GM23338 (cell line): ENCODE measurements at regions not wholly inside any gene's neighbourhood (a gene's known extent, or its start where the extent isn't known, plus 50 kb on each side); places are given as distances from the start of the nearest gene placed in this dataset.

Experiments
- ATAC-seq: fragments of 200-7000 bp; cut with Tn5 transposase; 3 replicates; pipeline ENCODE4 v1.9.1; 2020
- DNase-seq: peaks from one replicate; pipeline ENCODE4 v3.0.0-alpha.2; 2015; ENCODE audit warnings: low spot score
- H2AFZ ChIP-seq: fragments of 200-600 bp; sonication (generic); 2 replicates; pipeline ENCODE4 v1.8.0; 2016; ENCODE audit warnings: antibody characterized with exemption, mild to moderate bottlenecking, moderate library complexity
- H3F3A ChIP-seq: fragments of 200-600 bp; sonication (generic); replicated peaks from 2 replicates; pipeline ENCODE4 v1.8.0; 2017; ENCODE audit warnings: antibody characterized with exemption, mixed run types, low read depth
- H3K27ac ChIP-seq: fragments of 200-600 bp; sonication (generic); 2 replicates; pipeline ENCODE4 v1.6.1; 2016; ENCODE audit warnings: low read depth
- H3K27me3 ChIP-seq: fragments of 200-600 bp; sonication (generic); 2 replicates; pipeline ENCODE4 v1.8.0; 2016; ENCODE audit warnings: mild to moderate bottlenecking, mixed run types, moderate library complexity; ENCODE audit not compliant: insufficient read depth
- H3K36me3 ChIP-seq: fragments of 200-600 bp; sonication (generic); 2 replicates; pipeline ENCODE4 v1.8.0; 2016; ENCODE audit warnings: mild to moderate bottlenecking; ENCODE audit not compliant: insufficient read depth
- H3K4me1 ChIP-seq: fragments of 200-600 bp; sonication (generic); 2 replicates; pipeline ENCODE4 v1.8.0; 2016; ENCODE audit warnings: mild to moderate bottlenecking, moderate library complexity; ENCODE audit not compliant: insufficient read depth
- H3K4me2 ChIP-seq: fragments of 200-600 bp; sonication (generic); 2 replicates; pipeline ENCODE4 v1.7.1; 2017; ENCODE audit warnings: mixed run types
- H3K4me3 ChIP-seq: fragments of 200-600 bp; sonication (generic); 2 replicates; pipeline ENCODE4 v1.6.1; 2016; ENCODE audit warnings: mixed run types
- H3K79me2 ChIP-seq: fragments of 200-600 bp; sonication (generic); replicated peaks from 2 replicates; pipeline ENCODE4 v1.8.0; 2017; ENCODE audit warnings: mild to moderate bottlenecking; ENCODE audit not compliant: insufficient read depth
- H3K9me2 ChIP-seq: fragments of 200-600 bp; sonication (generic); 2 replicates; pipeline ENCODE4 v1.8.0; 2017; ENCODE audit not compliant: insufficient read depth
- H4K20me1 ChIP-seq: fragments of 200-600 bp; sonication (generic); replicated peaks from 2 replicates; pipeline ENCODE4 v1.8.0; 2017; ENCODE audit warnings: mild to moderate bottlenecking; ENCODE audit not compliant: insufficient read depth
- H3K27ac Mint-ChIP-seq: 2 replicates; pipeline ENCODE4 v1.8.0; 2020; ENCODE audit warnings: inconsistent platforms, mild to moderate bottlenecking, moderate library complexity, mixed read lengths
- H3K27me3 Mint-ChIP-seq: 3 replicates; pipeline ENCODE4 v1.8.0; 2022; ENCODE audit warnings: low read depth, mild to moderate bottlenecking, moderate library complexity, mixed read lengths, inconsistent platforms; ENCODE audit not compliant: insufficient read depth, poor library complexity
- H3K36me3 Mint-ChIP-seq: 3 replicates; pipeline ENCODE4 v1.8.0; 2021; ENCODE audit warnings: low read depth, mild to moderate bottlenecking, inconsistent platforms, moderate library complexity, mixed read lengths
- H3K4me1 Mint-ChIP-seq: 3 replicates; pipeline ENCODE4 v1.8.0; 2020; ENCODE audit warnings: mild to moderate bottlenecking, inconsistent platforms, mixed read lengths
- H3K4me3 Mint-ChIP-seq: 3 replicates; pipeline ENCODE4 v1.8.0; 2021; ENCODE audit warnings: moderate library complexity, mild to moderate bottlenecking, inconsistent platforms, mixed read lengths
- H3K9me3 Mint-ChIP-seq: 3 replicates; pipeline ENCODE4 v1.8.0; 2020; ENCODE audit warnings: moderate library complexity, mild to moderate bottlenecking, inconsistent platforms, mixed read lengths
- CREB1 ChIP-seq: fragments of 250-450 bp; sonication (Bioruptor Pico); IDR thresholded peaks from 2 replicates; pipeline ENCODE4 v1.5.0; 2020; ENCODE audit warnings: low read depth, mild to moderate bottlenecking, moderate library complexity
- JUNB ChIP-seq: IDR thresholded peaks from one replicate; pipeline ENCODE4 v1.6.1; 2016; ENCODE audit warnings: antibody characterized with exemption; ENCODE audit not compliant: unreplicated experiment
- NANOG ChIP-seq: IDR thresholded peaks from 2 replicates; pipeline ENCODE4 v1.6.1; 2016; ENCODE audit warnings: antibody characterized with exemption, borderline replicate concordance
- STAT1 ChIP-seq: IDR thresholded peaks from one replicate; pipeline ENCODE4 v1.6.1; 2016; ENCODE audit warnings: antibody characterized with exemption; ENCODE audit not compliant: unreplicated experiment
- ZNF114 ChIP-seq: fragments of 250-450 bp; sonication (Bioruptor Pico); IDR thresholded peaks from 2 replicates; pipeline ENCODE4 v1.5.0; 2020; ENCODE audit warnings: mild to moderate bottlenecking, moderate library complexity
- TF ChIP-seq, protein P1 (sequence below): IDR thresholded peaks from one replicate; pipeline ENCODE4 v1.6.1; 2018; ENCODE audit warnings: antibody characterized with exemption; ENCODE audit not compliant: unreplicated experiment
- TF ChIP-seq, protein P2 (sequence below): fragments of 250-450 bp; sonication (Bioruptor Pico); IDR thresholded peaks from 2 replicates; pipeline ENCODE4 v1.5.0; 2020; ENCODE audit warnings: mild to moderate bottlenecking, moderate library complexity
- TF ChIP-seq, protein P3 (sequence below): IDR thresholded peaks from 2 replicates; pipeline ENCODE4 v1.6.1; 2016; ENCODE audit warnings: antibody characterized with exemption

DNA sequence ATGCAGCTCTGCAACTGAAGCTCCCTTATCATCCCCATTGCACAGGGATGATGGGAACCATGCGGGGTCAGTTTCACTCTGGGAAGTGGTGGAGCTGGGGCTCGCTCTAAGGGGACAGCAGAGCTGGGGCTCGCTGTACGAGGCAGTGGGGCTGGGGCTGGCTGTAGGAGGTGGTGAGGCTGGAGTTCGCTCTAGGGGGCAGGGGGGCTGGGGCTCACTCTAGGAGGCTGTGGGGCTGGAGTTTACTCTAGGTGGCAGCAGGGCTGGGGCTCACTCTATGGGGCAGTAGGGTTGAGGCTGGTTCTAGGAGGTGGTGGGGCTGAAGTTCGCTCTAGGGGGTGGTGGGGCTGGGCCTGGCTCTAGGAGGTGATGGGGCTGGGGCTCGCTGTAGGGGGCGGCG is 99.1 kb downstream of the UQCRFS1 start (continued):
- TF ChIP-seq CREB1 (CRISPR knock-in tag): no peak
- no peak for TF ChIP-seq STAT1
- TF ChIP-seq, protein P1, sequence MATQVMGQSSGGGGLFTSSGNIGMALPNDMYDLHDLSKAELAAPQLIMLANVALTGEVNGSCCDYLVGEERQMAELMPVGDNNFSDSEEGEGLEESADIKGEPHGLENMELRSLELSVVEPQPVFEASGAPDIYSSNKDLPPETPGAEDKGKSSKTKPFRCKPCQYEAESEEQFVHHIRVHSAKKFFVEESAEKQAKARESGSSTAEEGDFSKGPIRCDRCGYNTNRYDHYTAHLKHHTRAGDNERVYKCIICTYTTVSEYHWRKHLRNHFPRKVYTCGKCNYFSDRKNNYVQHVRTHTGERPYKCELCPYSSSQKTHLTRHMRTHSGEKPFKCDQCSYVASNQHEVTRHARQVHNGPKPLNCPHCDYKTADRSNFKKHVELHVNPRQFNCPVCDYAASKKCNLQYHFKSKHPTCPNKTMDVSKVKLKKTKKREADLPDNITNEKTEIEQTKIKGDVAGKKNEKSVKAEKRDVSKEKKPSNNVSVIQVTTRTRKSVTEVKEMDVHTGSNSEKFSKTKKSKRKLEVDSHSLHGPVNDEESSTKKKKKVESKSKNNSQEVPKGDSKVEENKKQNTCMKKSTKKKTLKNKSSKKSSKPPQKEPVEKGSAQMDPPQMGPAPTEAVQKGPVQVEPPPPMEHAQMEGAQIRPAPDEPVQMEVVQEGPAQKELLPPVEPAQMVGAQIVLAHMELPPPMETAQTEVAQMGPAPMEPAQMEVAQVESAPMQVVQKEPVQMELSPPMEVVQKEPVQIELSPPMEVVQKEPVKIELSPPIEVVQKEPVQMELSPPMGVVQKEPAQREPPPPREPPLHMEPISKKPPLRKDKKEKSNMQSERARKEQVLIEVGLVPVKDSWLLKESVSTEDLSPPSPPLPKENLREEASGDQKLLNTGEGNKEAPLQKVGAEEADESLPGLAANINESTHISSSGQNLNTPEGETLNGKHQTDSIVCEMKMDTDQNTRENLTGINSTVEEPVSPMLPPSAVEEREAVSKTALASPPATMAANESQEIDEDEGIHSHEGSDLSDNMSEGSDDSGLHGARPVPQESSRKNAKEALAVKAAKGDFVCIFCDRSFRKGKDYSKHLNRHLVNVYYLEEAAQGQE: no peak
- TF ChIP-seq NANOG: no peak

DNA sequence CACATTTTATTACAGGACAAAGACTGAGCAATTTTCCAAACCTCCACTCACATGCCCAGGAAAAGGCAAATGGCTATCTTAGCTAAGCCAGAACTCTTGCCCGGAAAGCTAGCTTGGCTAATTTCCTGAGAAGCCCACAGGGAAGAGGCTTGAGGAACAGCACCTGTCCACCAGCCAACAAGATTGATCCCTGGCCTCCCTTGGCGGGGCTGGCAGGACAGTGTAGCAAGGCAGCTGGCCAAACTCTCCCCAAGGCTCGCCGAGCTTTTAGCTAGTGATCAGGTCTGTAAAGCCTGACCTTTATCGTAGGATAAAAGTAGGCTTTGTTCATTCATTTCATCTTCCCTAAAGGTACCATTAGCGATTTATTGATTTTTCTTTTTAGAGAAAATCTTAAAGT is 101.4 kb downstream of the UQCRFS1 start:
- H3K27me3 Mint-ChIP-seq: peaks cover 6% of the 10 kb centered on the region
- H3K4me1 ChIP-seq: no peaks in the 10 kb centered on the region

DNA sequence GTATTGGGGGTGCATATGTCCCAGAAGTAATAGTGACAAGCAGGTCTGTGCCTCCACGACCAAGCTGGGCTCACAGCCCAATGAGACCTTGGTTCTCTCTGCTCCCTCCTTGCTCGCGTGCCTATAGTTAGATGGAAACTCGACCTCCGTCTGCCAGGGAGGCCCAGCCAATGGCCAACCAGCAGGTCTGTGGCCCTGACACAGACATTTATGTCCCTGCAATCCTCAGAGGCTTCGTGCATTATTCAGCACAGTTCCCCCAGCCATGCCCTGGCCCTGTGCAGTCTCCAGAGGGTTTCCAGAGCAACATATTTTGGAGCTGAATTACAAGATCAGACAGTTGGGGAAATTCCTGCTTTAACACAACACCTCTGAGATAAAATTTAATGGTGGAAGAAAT is 105.1 kb downstream of the UQCRFS1 start:
- Histone ChIP-seq H3K4me1 (no peaks in the 10 kb centered on the region), H3K9me2 (no peaks in the 10 kb centered on the region), H4K20me1 (no peaks in the 10 kb centered on the region), H3K4me3 (no peak overlapping the region), H3K36me3 (no peaks in the 10 kb centered on the region), H3F3A (0 out of 2 replicates have a peak, but pooled peaks cover 3% of the 10 kb centered on the region), H3K27ac (no peak overlapping the region), H3K4me2 (no peak overlapping the region), H3K79me2 (no peaks in the 10 kb centered on the region), H2AFZ (no peak overlapping the region), H3K27me3 (no peaks in the 10 kb centered on the region)
- ATAC-seq: no peak
- no peaks in the 10 kb centered on the region; the same call in 2 of the 3 replicates for H3K36me3 Mint-ChIP-seq
- H3K9me3 Mint-ChIP-seq: no peaks in the 10 kb centered on the region; the same call in 2 of the 3 replicates
- H3K27me3 Mint-ChIP-seq: peaks cover 8% of the 10 kb centered on the region
- no peak overlapping the region for H3K4me3 Mint-ChIP-seq
- H3K27ac Mint-ChIP-seq: no peak overlapping the region
- peaks cover 6% of the 10 kb centered on the region; the same call in 1 of the 3 replicates for H3K4me1 Mint-ChIP-seq
- no peak for DNase-seq
- no peak for TF ChIP-seq JUNB
- no peak for TF ChIP-seq CREB1 (CRISPR knock-in tag)
- TF ChIP-seq, protein P2, sequence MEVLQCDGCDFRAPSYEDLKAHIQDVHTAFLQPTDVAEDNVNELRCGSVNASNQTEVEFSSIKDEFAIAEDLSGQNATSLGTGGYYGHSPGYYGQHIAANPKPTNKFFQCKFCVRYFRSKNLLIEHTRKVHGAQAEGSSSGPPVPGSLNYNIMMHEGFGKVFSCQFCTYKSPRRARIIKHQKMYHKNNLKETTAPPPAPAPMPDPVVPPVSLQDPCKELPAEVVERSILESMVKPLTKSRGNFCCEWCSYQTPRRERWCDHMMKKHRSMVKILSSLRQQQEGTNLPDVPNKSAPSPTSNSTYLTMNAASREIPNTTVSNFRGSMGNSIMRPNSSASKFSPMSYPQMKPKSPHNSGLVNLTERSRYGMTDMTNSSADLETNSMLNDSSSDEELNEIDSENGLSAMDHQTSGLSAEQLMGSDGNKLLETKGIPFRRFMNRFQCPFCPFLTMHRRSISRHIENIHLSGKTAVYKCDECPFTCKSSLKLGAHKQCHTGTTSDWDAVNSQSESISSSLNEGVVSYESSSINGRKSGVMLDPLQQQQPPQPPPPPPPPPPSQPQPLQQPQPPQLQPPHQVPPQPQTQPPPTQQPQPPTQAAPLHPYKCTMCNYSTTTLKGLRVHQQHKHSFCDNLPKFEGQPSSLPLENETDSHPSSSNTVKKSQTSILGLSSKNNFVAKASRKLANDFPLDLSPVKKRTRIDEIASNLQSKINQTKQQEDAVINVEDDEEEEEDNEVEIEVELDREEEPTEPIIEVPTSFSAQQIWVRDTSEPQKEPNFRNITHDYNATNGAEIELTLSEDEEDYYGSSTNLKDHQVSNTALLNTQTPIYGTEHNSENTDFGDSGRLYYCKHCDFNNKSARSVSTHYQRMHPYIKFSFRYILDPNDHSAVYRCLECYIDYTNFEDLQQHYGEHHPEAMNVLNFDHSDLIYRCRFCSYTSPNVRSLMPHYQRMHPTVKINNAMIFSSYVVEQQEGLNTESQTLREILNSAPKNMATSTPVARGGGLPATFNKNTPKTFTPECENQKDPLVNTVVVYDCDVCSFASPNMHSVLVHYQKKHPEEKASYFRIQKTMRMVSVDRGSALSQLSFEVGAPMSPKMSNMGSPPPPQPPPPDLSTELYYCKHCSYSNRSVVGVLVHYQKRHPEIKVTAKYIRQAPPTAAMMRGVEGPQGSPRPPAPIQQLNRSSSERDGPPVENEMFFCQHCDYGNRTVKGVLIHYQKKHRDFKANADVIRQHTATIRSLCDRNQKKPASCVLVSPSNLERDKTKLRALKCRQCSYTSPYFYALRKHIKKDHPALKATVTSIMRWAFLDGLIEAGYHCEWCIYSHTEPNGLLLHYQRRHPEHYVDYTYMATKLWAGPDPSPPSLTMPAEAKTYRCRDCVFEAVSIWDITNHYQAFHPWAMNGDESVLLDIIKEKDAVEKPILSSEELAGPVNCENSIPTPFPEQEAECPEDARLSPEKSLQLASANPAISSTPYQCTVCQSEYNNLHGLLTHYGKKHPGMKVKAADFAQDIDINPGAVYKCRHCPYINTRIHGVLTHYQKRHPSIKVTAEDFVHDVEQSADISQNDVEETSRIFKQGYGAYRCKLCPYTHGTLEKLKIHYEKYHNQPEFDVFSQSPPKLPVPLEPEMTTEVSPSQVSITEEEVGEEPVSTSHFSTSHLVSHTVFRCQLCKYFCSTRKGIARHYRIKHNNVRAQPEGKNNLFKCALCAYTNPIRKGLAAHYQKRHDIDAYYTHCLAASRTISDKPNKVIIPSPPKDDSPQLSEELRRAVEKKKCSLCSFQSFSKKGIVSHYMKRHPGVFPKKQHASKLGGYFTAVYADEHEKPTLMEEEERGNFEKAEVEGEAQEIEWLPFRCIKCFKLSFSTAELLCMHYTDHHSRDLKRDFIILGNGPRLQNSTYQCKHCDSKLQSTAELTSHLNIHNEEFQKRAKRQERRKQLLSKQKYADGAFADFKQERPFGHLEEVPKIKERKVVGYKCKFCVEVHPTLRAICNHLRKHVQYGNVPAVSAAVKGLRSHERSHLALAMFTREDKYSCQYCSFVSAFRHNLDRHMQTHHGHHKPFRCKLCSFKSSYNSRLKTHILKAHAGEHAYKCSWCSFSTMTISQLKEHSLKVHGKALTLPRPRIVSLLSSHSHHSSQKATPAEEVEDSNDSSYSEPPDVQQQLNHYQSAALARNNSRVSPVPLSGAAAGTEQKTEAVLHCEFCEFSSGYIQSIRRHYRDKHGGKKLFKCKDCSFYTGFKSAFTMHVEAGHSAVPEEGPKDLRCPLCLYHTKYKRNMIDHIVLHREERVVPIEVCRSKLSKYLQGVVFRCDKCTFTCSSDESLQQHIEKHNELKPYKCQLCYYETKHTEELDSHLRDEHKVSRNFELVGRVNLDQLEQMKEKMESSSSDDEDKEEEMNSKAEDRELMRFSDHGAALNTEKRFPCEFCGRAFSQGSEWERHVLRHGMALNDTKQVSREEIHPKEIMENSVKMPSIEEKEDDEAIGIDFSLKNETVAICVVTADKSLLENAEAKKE (CRISPR knock-in tag): no peak
- TF ChIP-seq ZNF114: no peak

More for the DNA sequence above, 101.4 kb downstream of the UQCRFS1 start:
- H3K4me3 ChIP-seq: no peak overlapping the region
- ATAC-seq (no peak), DNase-seq (no peak)
- Mint-ChIP-seq H3K27ac (no peak overlapping the region), H3K4me1 (no peaks in the 10 kb centered on the region), H3K36me3 (no peaks in the 10 kb centered on the region; the same call in 2 of the 3 replicates), H3K4me3 (no peak overlapping the region), H3K9me3 (no peaks in the 10 kb centered on the region; the same call in 1 of the 3 replicates)
- no peak overlapping the region for H2AFZ ChIP-seq
- H3K36me3 ChIP-seq: no peaks in the 10 kb centered on the region
- H3F3A ChIP-seq: no peaks in the 10 kb centered on the region
- TF ChIP-seq, protein P3, sequence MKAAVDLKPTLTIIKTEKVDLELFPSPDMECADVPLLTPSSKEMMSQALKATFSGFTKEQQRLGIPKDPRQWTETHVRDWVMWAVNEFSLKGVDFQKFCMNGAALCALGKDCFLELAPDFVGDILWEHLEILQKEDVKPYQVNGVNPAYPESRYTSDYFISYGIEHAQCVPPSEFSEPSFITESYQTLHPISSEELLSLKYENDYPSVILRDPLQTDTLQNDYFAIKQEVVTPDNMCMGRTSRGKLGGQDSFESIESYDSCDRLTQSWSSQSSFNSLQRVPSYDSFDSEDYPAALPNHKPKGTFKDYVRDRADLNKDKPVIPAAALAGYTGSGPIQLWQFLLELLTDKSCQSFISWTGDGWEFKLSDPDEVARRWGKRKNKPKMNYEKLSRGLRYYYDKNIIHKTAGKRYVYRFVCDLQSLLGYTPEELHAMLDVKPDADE: no peak
- H3K27me3 ChIP-seq: no peaks in the 10 kb centered on the region
- no peaks in the 10 kb centered on the region for H3K79me2 ChIP-seq
- no peaks in the 10 kb centered on the region for H4K20me1 ChIP-seq
- H3K27ac ChIP-seq: no peak overlapping the region
- H3K4me2 ChIP-seq: no peak overlapping the region
- H3K9me2 ChIP-seq: no peaks in the 10 kb centered on the region
